HG02623 (cell line): ENCODE measurements at regions not wholly inside any gene's neighbourhood (a gene's known extent, or its start where the extent isn't known, plus 50 kb on each side); places are given as distances from the start of the nearest gene placed in this dataset.

ENCODE experiments used
- ATAC-seq: cut with Tn5 transposase; IDR thresholded peaks from one replicate; pipeline ENCODE4 v1.9.1; 2021; ENCODE audit warnings: moderate library complexity; ENCODE audit not compliant: unreplicated experiment

- no peak for ATAC-seq
Measured at GRCh38 chr13:89916551-89916950, 1430.9 kb upstream of the MIR17HG start.

GRCh38 chr13:89920461-89920860 is 1427.0 kb upstream of the MIR17HG start:
- no peak for ATAC-seq

GRCh38 chr13:89923052-89923451 is 1424.4 kb upstream of the MIR17HG start:
- ATAC-seq = no peak

GRCh38 chr13:89923736-89924135 is 1423.8 kb upstream of the MIR17HG start:
- no peak for ATAC-seq

GRCh38 chr13:89925107-89925506 is 1422.4 kb upstream of the MIR17HG start:
- no peak for ATAC-seq

GRCh38 chr13:89930861-89931260 is 1416.6 kb upstream of the MIR17HG start:
- no peak for ATAC-seq

- ATAC-seq = no peak
Measured at GRCh38 chr13:89932902-89933301, 1414.6 kb upstream of the MIR17HG start.

- ATAC-seq = no peak
Measured at GRCh38 chr13:89936256-89936655, 1411.2 kb upstream of the MIR17HG start.

- no peak for ATAC-seq
Measured at GRCh38 chr13:89937420-89937819, 1410.1 kb upstream of the MIR17HG start.

GRCh38 chr13:89940383-89940782 is 1407.1 kb upstream of the MIR17HG start:
- no peak for ATAC-seq

- ATAC-seq = no peak
Measured at GRCh38 chr13:89943139-89943538, 1404.3 kb upstream of the MIR17HG start.

- ATAC-seq = no peak
Measured at GRCh38 chr13:89950225-89950624, 1397.3 kb upstream of the MIR17HG start.

GRCh38 chr13:89951341-89951740 is 1396.1 kb upstream of the MIR17HG start:
- no peak for ATAC-seq

GRCh38 chr13:89953581-89953980 is 1393.9 kb upstream of the MIR17HG start:
- ATAC-seq = no peak

- ATAC-seq = no peak
Measured at GRCh38 chr13:89955773-89956172, 1391.7 kb upstream of the MIR17HG start.

- no peak for ATAC-seq
Measured at GRCh38 chr13:89959074-89959473, 1388.4 kb upstream of the MIR17HG start.

GRCh38 chr13:89965252-89965651 is 1382.2 kb upstream of the MIR17HG start:
- no peak for ATAC-seq

GRCh38 chr13:89966524-89966923 is 1381.0 kb upstream of the MIR17HG start:
- no peak for ATAC-seq

GRCh38 chr13:89967701-89968100 is 1379.8 kb upstream of the MIR17HG start:
- ATAC-seq = no peak

GRCh38 chr13:89968470-89968869 is 1379.0 kb upstream of the MIR17HG start:
- no peak for ATAC-seq

GRCh38 chr13:89970353-89970709 is 1377.2 kb upstream of the MIR17HG start:
- no peak for ATAC-seq

GRCh38 chr13:89977203-89977602 is 1370.3 kb upstream of the MIR17HG start:
- no peak for ATAC-seq

- no peak for ATAC-seq
Measured at GRCh38 chr13:89980896-89981295, 1366.6 kb upstream of the MIR17HG start.
